ENCODE measurements at regions not wholly inside any gene's neighbourhood (a gene's known extent, or its start where the extent isn't known, plus 50 kb on each side); places are given as distances from the start of the nearest gene placed in this dataset.

DNA sequence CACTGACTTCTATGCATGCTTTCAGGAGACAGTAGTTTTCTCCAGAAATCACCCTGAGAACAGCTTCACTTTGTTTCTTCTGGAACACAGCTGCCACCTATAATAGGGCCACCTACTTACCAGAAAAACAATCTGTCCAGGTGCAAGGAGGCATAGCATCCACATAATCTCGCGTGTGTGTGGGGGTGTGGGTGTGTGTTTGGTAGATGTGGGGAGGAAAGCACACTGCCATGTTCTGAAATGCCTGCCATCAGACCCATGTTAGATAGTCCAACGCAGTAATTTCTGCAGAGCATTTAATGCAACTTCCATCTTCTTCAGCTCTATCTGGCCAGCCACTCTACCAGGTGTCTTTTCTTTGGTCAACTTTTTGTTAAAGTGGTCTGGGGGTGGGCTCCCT lies 102.9 kb downstream of the ACER2 start:
- H3K4me3 ChIP-seq (ENCODE audit: low read depth, low read length): no peak overlapping the region
- TF ChIP-seq, protein P1, sequence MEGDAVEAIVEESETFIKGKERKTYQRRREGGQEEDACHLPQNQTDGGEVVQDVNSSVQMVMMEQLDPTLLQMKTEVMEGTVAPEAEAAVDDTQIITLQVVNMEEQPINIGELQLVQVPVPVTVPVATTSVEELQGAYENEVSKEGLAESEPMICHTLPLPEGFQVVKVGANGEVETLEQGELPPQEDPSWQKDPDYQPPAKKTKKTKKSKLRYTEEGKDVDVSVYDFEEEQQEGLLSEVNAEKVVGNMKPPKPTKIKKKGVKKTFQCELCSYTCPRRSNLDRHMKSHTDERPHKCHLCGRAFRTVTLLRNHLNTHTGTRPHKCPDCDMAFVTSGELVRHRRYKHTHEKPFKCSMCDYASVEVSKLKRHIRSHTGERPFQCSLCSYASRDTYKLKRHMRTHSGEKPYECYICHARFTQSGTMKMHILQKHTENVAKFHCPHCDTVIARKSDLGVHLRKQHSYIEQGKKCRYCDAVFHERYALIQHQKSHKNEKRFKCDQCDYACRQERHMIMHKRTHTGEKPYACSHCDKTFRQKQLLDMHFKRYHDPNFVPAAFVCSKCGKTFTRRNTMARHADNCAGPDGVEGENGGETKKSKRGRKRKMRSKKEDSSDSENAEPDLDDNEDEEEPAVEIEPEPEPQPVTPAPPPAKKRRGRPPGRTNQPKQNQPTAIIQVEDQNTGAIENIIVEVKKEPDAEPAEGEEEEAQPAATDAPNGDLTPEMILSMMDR (IDR thresholded peaks at IDR 0.05; ENCODE audit: insufficient read depth, low read depth, low read length): no peak
- DNase-seq (ENCODE audit: low read depth): no peak

DNA sequence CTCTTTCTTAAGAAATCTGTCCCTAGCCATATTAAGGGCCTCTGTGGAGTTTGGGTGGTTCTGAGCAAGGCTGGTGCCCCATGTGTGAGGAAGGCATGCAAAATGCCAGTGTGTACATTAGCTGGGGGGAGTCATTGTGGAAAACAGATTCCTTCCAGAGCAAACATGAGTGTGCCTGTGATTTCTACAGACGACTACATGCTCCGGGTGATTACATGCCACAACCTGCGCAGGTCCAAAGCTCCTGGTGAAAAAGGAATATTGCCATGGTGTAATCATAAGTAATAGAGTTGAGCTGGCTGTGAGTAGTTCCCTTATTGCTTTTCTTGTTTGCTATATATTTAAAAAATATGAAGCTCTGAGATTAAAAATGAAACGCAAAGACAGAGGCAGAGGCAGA lies 102.1 kb downstream of the ACER2 start:
- TF ChIP-seq, protein P1 (IDR thresholded peaks at IDR 0.05; ENCODE audit: insufficient read depth, low read depth, low read length): no peak
- H3K4me3 ChIP-seq (ENCODE audit: low read depth, low read length): no peak overlapping the region
- DNase-seq (ENCODE audit: low read depth): no peak

All from fibroblast of villous mesenchyme (primary cell).